ENCODE measurements at regions not wholly inside any gene's neighbourhood (a gene's known extent, or its start where the extent isn't known, plus 50 kb on each side); places are given as distances from the start of the nearest gene placed in this dataset.

GRCh38 chr9:115615821-115616665, 498.1 kb upstream of the TNC start:
- peak; percentile 90 for DNase-seq (ENCODE audit: low read depth)

- no peak for DNase-seq (ENCODE audit: low read depth)
These were observed 498.8 kb upstream of the TNC start for GRCh38 chr9:115616666-115617239.

- DNase-seq (ENCODE audit: low read depth), result no peak
These were observed 507.3 kb upstream of the TNC start for GRCh38 chr9:115625251-115625650.

GRCh38 chr9:115625954-115626353, 508.0 kb upstream of the TNC start:
- DNase-seq (ENCODE audit: low read depth), result no peak

- DNase-seq (ENCODE audit: low read depth), result no peak
These were observed 509.6 kb upstream of the TNC start for GRCh38 chr9:115627511-115627910.

- no peak for DNase-seq (ENCODE audit: low read depth)
These were observed 510.5 kb upstream of the TNC start for GRCh38 chr9:115628426-115628825.

GRCh38 chr9:115629879-115630840, 512.2 kb upstream of the TNC start:
- DNase-seq (ENCODE audit: low read depth), result no peak

GRCh38 chr9:115632391-115632790, 514.4 kb upstream of the TNC start:
- no peak for DNase-seq (ENCODE audit: low read depth)

GRCh38 chr9:115633104-115633503, 515.1 kb upstream of the TNC start:
- DNase-seq (ENCODE audit: low read depth), result peak; percentile 63

GRCh38 chr9:115635680-115636383, 517.8 kb upstream of the PAPPA start:
- DNase-seq (ENCODE audit: low read depth), result no peak

GRCh38 chr9:115636596-115636995, 517.0 kb upstream of the PAPPA start:
- no peak for DNase-seq (ENCODE audit: low read depth)

- no peak for DNase-seq (ENCODE audit: low read depth)
These were observed 515.9 kb upstream of the PAPPA start for GRCh38 chr9:115637661-115638060.

GRCh38 chr9:115640887-115641286, 512.7 kb upstream of the PAPPA start:
- DNase-seq (ENCODE audit: low read depth), result peak; percentile 65

- no peak for DNase-seq (ENCODE audit: low read depth)
These were observed 511.3 kb upstream of the PAPPA start for GRCh38 chr9:115642285-115642684.

GRCh38 chr9:115643948-115644727, 509.5 kb upstream of the PAPPA start:
- no peak for DNase-seq (ENCODE audit: low read depth)

- no peak for DNase-seq (ENCODE audit: low read depth)
These were observed 503.6 kb upstream of the PAPPA start for GRCh38 chr9:115649991-115650472.

GRCh38 chr9:115650768-115651167, 502.8 kb upstream of the PAPPA start:
- DNase-seq (ENCODE audit: low read depth), result peak; percentile 97

- no peak for DNase-seq (ENCODE audit: low read depth)
These were observed 502.1 kb upstream of the PAPPA start for GRCh38 chr9:115651461-115651860.

GRCh38 chr9:115653171-115653606, 500.4 kb upstream of the PAPPA start:
- no peak for DNase-seq (ENCODE audit: low read depth)

- no peak for DNase-seq (ENCODE audit: low read depth)
These were observed 495.9 kb upstream of the PAPPA start for GRCh38 chr9:115657695-115658094.

GRCh38 chr9:115665519-115665918, 488.1 kb upstream of the PAPPA start:
- DNase-seq (ENCODE audit: low read depth), result no peak
